K562 (cell line): ENCODE measurements at regions not wholly inside any gene's neighbourhood (a gene's known extent, or its start where the extent isn't known, plus 50 kb on each side); places are given as distances from the start of the nearest gene placed in this dataset.

Experiments
- ATAC-seq: fragments of 200-7000 bp; cut with Tn5 transposase; 3 replicates; pipeline ENCODE4 v1.9.1; 2020; ENCODE audit warnings: moderate library complexity
- BruUV-seq: library from RNA; stranded (reverse); fragments of 400-500 nt; replicated peaks from 2 replicates; lab custom pipeline; 2021; lab: Mats Ljungman, UMichigan
- CTCF ChIA-PET: fragments of 300-600 bp; formaldehyde crosslinking; extraction: SDS; loops from one replicate; lab custom pipeline; 2021; ENCODE audit warnings: low intra/inter-chr PET ratio; lab: Yijun Ruan, JAX
- POLR2A ChIA-PET: fragments of 300-600, 350-650 bp; sonication (Branson Sonifier 250); formaldehyde crosslinking; extraction: SDS; loops from one replicate; lab custom pipeline; 2021; ENCODE audit warnings: antibody characterized with exemption, inconsistent platforms; lab: Yijun Ruan, JAX
- DNase-seq, 4 experiments: peaks; one replicate each; pipeline versions ENCODE4 v3.0.0 to v3.0.0-alpha.2; 2011 to 2018; ENCODE audit warnings: low spot score in 3 of 4, mixed read lengths in 3 of 4; ENCODE audit errors: extremely low read depth in 1 of 4
- FAIRE-seq: peaks from 2 replicates; lab custom pipeline; 2011; peaks lifted over from hg19 to GRCh38; lab: Jason Lieb, UNC
- H2AFZ ChIP-seq: 2 replicates; pipeline ENCODE4 v1.6.0; 2011; ENCODE audit warnings: low read depth, low read length, control low read depth, inconsistent platforms
- H3K27ac ChIP-seq: fragments of 200-600 bp; 3 replicates; pipeline ENCODE4 v1.8.0; 2011; ENCODE audit warnings: low read depth, mild to moderate bottlenecking, control low read depth, inconsistent platforms, low read length, moderate library complexity, mixed read lengths; ENCODE audit errors: extremely low read depth
- H3K27me3 ChIP-seq, 2 experiments: fragments of 300-600 bp in 1 of 2; 2 replicates in 1 of 2; 3 replicates in 1 of 2; pipeline versions ENCODE4 v1.6.0 to v1.8.0; 2011; ENCODE audit warnings: inconsistent platforms in 2 of 2, low read length in 2 of 2, mild to moderate bottlenecking in 1 of 2, mixed read lengths in 1 of 2, moderate library complexity in 1 of 2; ENCODE audit not compliant: control insufficient read depth in 2 of 2, insufficient read depth in 2 of 2
- H3K36me3 ChIP-seq: fragments of 300-600 bp; 3 replicates; pipeline ENCODE4 v1.8.0; 2011; ENCODE audit warnings: mild to moderate bottlenecking, low read length, inconsistent platforms; ENCODE audit not compliant: control insufficient read depth, insufficient read depth
- H3K4me1 ChIP-seq, 2 experiments: fragments of 200-600 bp in 1 of 2; replicated peaks in 1 of 2; 2 replicates in 1 of 2; 3 replicates in 1 of 2; pipeline versions ENCODE4 v1.5.1 to v1.8.0; 2011; ENCODE audit warnings: inconsistent platforms in 2 of 2, low read length in 2 of 2, mild to moderate bottlenecking in 1 of 2, mixed read lengths in 1 of 2, moderate library complexity in 1 of 2; ENCODE audit not compliant: control insufficient read depth in 2 of 2, insufficient read depth in 2 of 2
- H3K4me2 ChIP-seq: 2 replicates; pipeline ENCODE4 v1.6.1; 2011; ENCODE audit warnings: low read length, control low read depth, inconsistent platforms, mixed read lengths; ENCODE audit not compliant: insufficient read depth
- H3K4me3 ChIP-seq: fragments of 200-600 bp; sonication (generic), shearing (Covaris generic); 2 replicates; pipeline ENCODE4 v1.5.1; 2016; ENCODE audit warnings: control low read depth, inconsistent platforms
- H3K79me2 ChIP-seq: fragments of 200-600 bp; 3 replicates; pipeline ENCODE4 v1.8.0; 2011; ENCODE audit warnings: low read length, inconsistent platforms; ENCODE audit not compliant: control insufficient read depth, insufficient read depth
- H3K9ac ChIP-seq, 2 experiments: 2 replicates each; pipeline versions ENCODE4 v1.6.0 to v1.6.1; 2011; ENCODE audit warnings: low read depth in 2 of 2, low read length in 2 of 2, control low read depth in 1 of 2, inconsistent platforms in 1 of 2, mild to moderate bottlenecking in 1 of 2, mixed read lengths in 1 of 2; ENCODE audit not compliant: insufficient read depth in 1 of 2
- H3K9me1 ChIP-seq: one replicate; pipeline ENCODE4 v1.6.0; 2011; ENCODE audit warnings: inconsistent platforms, mild to moderate bottlenecking, low read length, moderate library complexity; ENCODE audit not compliant: control insufficient read depth, insufficient read depth
- H3K9me3 ChIP-seq: replicated peaks from 2 replicates; pipeline ENCODE4 v1.5.1; 2011; ENCODE audit warnings: low read depth, low read length, inconsistent platforms; ENCODE audit not compliant: control insufficient read depth, insufficient read depth
- H4K20me1 ChIP-seq: replicated peaks from 2 replicates; pipeline ENCODE4 v1.6.1; 2011; ENCODE audit warnings: low read length, inconsistent platforms, mixed read lengths; ENCODE audit not compliant: control insufficient read depth, insufficient read depth
- CEBPG ChIP-seq, 3 experiments: fragments of 200-800 bp in 1 of 3; sonication (Bioruptor generic) in 1 of 3; sonication (generic) in 1 of 3; formaldehyde crosslinking in 1 of 3; IDR thresholded peaks in 2 of 3; conservative IDR thresholded peaks in 1 of 3; 2 replicates each; pipeline versions ENCODE4 v1.6.1 to v1.8.0; 2016 to 2022; ENCODE audit warnings: missing compliant biosample characterization in 2 of 3, missing genetic modification characterization in 2 of 3, mild to moderate bottlenecking in 1 of 3, missing genetic modification reagents in 1 of 3
- KAT7 ChIP-seq: sonication (generic); formaldehyde crosslinking; IDR thresholded peaks from 2 replicates; pipeline ENCODE4 v1.8.0; 2022; ENCODE audit warnings: missing genetic modification reagents, mild to moderate bottlenecking, borderline replicate concordance
- KLF13 ChIP-seq: fragments of 450-650 bp; IDR thresholded peaks from 2 replicates; pipeline ENCODE4 v1.6.1; 2016; ENCODE audit warnings: missing genetic modification characterization, low read depth, mild to moderate bottlenecking, missing compliant biosample characterization, moderate library complexity, borderline replicate concordance
- POLR2G ChIP-seq: fragments of 200-400 bp; formaldehyde crosslinking; IDR thresholded peaks from 2 replicates; pipeline ENCODE4 v1.6.1; 2017; ENCODE audit warnings: low read depth, mild to moderate bottlenecking, antibody characterized with exemption, low read length, moderate library complexity
- POLR3G ChIP-seq: IDR thresholded peaks from 2 replicates; pipeline ENCODE4 v1.6.1; 2011; ENCODE audit not compliant: insufficient read length, insufficient replicate concordance; ENCODE audit errors: extremely low read depth
- ZNF140 ChIP-seq: fragments of 250-450 bp; sonication (Bioruptor Pico); IDR thresholded peaks from 2 replicates; pipeline ENCODE4 v1.8.0; 2021; ENCODE audit warnings: moderate library complexity, mild to moderate bottlenecking, inconsistent platforms
- ZNF282 ChIP-seq: sonication (generic); formaldehyde crosslinking; IDR thresholded peaks from 2 replicates; pipeline ENCODE4 v1.8.1; 2023; ENCODE audit warnings: missing genetic modification reagents
- ZNF75A ChIP-seq: fragments of 450-650 bp; formaldehyde crosslinking; IDR thresholded peaks from 2 replicates; pipeline ENCODE4 v1.4.0; 2020; ENCODE audit warnings: mild to moderate bottlenecking
- WGBS: fragments of 100-300 bp; shearing (Covaris generic); methylation state at CpG from one replicate; pipeline ENCODE4 v1.1.6; 2016; ENCODE audit warnings: low coverage, mixed read lengths; ENCODE audit not compliant: insufficient coverage; ENCODE audit errors: missing lambda C conversion rate; 5-methylcytosine and 5-hydroxymethylcytosine counted together
- in situ Hi-C: fragments of 300-500 bp; cut with MboI; formaldehyde crosslinking; loops from 4 replicates; pipeline ENCODE4 v1.15.0; 2018; ENCODE audit warnings: inconsistent platforms, mixed read lengths
- intact Hi-C: fragments of 100-400 bp; cut with micrococcal nuclease; formaldehyde crosslinking; loops from 2 replicates; pipeline ENCODE4 v1.14.2; 2022
- TF ChIP-seq, protein P1 (sequence below), 2 experiments: fragments of 450-650 bp; conservative IDR thresholded peaks; 2 replicates each; pipeline ENCODE4 v1.6.1; 2017; ENCODE audit warnings: mild to moderate bottlenecking in 2 of 2, moderate library complexity in 2 of 2
- TF ChIP-seq, protein P2 (sequence below): fragments of 250-450 bp; sonication (Bioruptor Pico); IDR thresholded peaks from 2 replicates; pipeline ENCODE4 v1.8.0; 2022; ENCODE audit warnings: inconsistent platforms
- TF ChIP-seq, protein P3 (sequence below): sonication (generic); formaldehyde crosslinking; IDR thresholded peaks from 2 replicates; pipeline ENCODE4 v1.9.0; 2022; ENCODE audit warnings: mild to moderate bottlenecking, missing genetic modification reagents
- TF ChIP-seq, protein P4 (sequence below), 3 experiments: fragments of 200-800 bp in 1 of 3; fragments of 250-450 bp in 1 of 3; fragments of 450-650 bp in 1 of 3; sonication (Bioruptor Pico) in 1 of 3; sonication (Bioruptor generic) in 1 of 3; formaldehyde crosslinking in 1 of 3; IDR thresholded peaks; 2 replicates each; pipeline versions ENCODE4 v1.6.1 to v1.8.0; 2016 to 2022; ENCODE audit warnings: mild to moderate bottlenecking in 2 of 3, missing genetic modification characterization in 2 of 3, missing compliant biosample characterization in 1 of 3, moderate library complexity in 1 of 3

DNA sequence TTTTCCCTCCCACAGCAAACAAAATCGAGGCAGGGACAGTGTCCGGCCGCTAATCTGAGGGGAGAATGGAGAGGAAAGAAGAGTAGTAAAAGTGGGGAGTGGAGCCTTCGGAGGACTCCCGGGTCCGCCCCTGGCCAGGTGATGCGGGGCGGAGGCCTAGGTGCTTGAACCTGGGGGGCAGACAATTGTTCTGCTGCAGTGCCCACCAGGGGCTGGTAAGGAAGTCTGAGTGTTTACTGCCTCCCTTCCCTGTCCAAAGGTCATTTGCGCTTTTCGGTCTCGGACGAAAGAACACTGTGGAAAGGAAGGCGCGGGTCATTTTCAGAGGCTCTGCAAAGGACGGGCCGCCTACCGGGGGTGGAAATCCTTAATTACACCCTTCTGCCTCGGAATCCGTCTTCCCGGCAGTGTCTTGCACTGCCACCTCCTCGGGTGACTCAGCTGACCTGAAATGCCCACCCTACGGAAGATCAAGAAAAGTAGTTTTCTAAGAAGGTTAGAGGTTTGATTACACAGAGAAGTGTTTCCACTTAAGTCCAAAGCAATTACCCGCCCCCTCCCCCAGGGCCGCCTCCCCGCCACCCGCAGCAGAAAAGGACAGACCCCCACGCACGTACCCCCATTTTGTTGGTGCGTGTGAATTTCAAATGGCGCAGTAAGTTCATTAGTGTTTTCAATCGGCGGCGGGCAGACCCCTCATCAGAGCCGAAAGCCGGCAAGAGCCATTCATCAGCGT is 99.9 kb upstream of the TENM3 start:
- no peaks in the 10 kb centered on the region for H3K9me3 ChIP-seq
- no peak overlapping the region for H2AFZ ChIP-seq
- DNase-seq (no peak), ATAC-seq (no peak), FAIRE-seq (no peak)
- H3K27me3 ChIP-seq, result peaks cover 0 to 23% of the 10 kb centered on the region in 2 experiments; a peak in 2 of 5 replicates
- H3K9ac ChIP-seq, result no peak overlapping the region
- no peaks in the 10 kb centered on the region for H3K9me1 ChIP-seq
- H3K27ac ChIP-seq, result no peak overlapping the region
- in situ Hi-C loops, result no loop called here
- no peak overlapping the region for H3K4me2 ChIP-seq
- intact Hi-C loops, result no loop called here
- no peaks in the 10 kb centered on the region for H4K20me1 ChIP-seq
- no peak overlapping the region for H3K4me3 ChIP-seq
- H3K4me1 ChIP-seq, result no peaks in the 10 kb centered on the region
- CTCF ChIA-PET, result no interaction called here
- no peaks in the 10 kb centered on the region for H3K79me2 ChIP-seq
- POLR2A ChIA-PET, result no interaction called here
- 23% methylated on average over 25 of the region's 36 CpGs for WGBS
- no peaks in the 10 kb centered on the region for H3K36me3 ChIP-seq
- no TSS peak for BruUV-seq
- TF ChIP-seq, protein P1, sequence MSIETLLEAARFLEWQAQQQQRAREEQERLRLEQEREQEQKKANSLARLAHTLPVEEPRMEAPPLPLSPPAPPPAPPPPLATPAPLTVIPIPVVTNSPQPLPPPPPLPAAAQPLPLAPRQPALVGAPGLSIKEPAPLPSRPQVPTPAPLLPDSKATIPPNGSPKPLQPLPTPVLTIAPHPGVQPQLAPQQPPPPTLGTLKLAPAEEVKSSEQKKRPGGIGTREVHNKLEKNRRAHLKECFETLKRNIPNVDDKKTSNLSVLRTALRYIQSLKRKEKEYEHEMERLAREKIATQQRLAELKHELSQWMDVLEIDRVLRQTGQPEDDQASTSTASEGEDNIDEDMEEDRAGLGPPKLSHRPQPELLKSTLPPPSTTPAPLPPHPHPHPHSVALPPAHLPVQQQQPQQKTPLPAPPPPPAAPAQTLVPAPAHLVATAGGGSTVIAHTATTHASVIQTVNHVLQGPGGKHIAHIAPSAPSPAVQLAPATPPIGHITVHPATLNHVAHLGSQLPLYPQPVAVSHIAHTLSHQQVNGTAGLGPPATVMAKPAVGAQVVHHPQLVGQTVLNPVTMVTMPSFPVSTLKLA (conservative IDR thresholded peaks at IDR 0.05), result no peak
- TF ChIP-seq, protein P2, sequence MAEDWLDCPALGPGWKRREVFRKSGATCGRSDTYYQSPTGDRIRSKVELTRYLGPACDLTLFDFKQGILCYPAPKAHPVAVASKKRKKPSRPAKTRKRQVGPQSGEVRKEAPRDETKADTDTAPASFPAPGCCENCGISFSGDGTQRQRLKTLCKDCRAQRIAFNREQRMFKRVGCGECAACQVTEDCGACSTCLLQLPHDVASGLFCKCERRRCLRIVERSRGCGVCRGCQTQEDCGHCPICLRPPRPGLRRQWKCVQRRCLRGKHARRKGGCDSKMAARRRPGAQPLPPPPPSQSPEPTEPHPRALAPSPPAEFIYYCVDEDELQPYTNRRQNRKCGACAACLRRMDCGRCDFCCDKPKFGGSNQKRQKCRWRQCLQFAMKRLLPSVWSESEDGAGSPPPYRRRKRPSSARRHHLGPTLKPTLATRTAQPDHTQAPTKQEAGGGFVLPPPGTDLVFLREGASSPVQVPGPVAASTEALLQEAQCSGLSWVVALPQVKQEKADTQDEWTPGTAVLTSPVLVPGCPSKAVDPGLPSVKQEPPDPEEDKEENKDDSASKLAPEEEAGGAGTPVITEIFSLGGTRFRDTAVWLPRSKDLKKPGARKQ (CRISPR knock-in tag), result no peak
- TF ChIP-seq ZNF140 (no peak), ZNF75A (CRISPR knock-in tag) (no peak), POLR3G (no peak), POLR2G (no peak), CEBPG (CRISPR knock-in tag; IDR thresholded peaks at IDR 0.05) (no peak), CEBPG (tag; conservative IDR thresholded peaks at IDR 0.05 in 1 of 2, IDR thresholded peaks at IDR 0.05 in 1 of 2) (no peak), KAT7 (no peak), ZNF282 (CRISPR knock-in tag) (no peak), KLF13 (tag) (no peak)
- TF ChIP-seq, protein P3, sequence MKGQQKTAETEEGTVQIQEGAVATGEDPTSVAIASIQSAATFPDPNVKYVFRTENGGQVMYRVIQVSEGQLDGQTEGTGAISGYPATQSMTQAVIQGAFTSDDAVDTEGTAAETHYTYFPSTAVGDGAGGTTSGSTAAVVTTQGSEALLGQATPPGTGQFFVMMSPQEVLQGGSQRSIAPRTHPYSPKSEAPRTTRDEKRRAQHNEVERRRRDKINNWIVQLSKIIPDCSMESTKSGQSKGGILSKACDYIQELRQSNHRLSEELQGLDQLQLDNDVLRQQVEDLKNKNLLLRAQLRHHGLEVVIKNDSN (CRISPR knock-in tag), result no peak
- TF ChIP-seq, protein P4, sequence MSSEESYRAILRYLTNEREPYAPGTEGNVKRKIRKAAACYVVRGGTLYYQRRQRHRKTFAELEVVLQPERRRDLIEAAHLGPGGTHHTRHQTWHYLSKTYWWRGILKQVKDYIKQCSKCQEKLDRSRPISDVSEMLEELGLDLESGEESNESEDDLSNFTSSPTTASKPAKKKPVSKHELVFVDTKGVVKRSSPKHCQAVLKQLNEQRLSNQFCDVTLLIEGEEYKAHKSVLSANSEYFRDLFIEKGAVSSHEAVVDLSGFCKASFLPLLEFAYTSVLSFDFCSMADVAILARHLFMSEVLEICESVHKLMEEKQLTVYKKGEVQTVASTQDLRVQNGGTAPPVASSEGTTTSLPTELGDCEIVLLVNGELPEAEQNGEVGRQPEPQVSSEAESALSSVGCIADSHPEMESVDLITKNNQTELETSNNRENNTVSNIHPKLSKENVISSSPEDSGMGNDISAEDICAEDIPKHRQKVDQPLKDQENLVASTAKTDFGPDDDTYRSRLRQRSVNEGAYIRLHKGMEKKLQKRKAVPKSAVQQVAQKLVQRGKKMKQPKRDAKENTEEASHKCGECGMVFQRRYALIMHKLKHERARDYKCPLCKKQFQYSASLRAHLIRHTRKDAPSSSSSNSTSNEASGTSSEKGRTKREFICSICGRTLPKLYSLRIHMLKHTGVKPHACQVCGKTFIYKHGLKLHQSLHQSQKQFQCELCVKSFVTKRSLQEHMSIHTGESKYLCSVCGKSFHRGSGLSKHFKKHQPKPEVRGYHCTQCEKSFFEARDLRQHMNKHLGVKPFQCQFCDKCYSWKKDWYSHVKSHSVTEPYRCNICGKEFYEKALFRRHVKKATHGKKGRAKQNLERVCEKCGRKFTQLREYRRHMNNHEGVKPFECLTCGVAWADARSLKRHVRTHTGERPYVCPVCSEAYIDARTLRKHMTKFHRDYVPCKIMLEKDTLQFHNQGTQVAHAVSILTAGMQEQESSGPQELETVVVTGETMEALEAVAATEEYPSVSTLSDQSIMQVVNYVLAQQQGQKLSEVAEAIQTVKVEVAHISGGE (CRISPR knock-in tag; IDR thresholded peaks at IDR 0.05), result no peak
